Thyroid gland (tissue), 4 donors: ENCODE measurements at regions not wholly inside any gene's neighbourhood (a gene's known extent, or its start where the extent isn't known, plus 50 kb on each side); places are given as distances from the start of the nearest gene placed in this dataset.

Experiments used
- DNase-seq, 2 donors: peaks; one replicate each; pipeline ENCODE4 v3.0.0-alpha.2; 2019
- H3K27ac ChIP-seq, 3 donors: fragments of 200-600 bp; sonication (generic); 1 replicate in 2 of 3; 2 replicates in 1 of 3; pipeline ENCODE4 v1.5.1; 2016 to 2019; ENCODE audit warnings: mild to moderate bottlenecking in 1 of 3, moderate library complexity in 1 of 3
- H3K27me3 ChIP-seq: fragments of 200-600 bp; sonication (generic); one replicate; pipeline ENCODE4 v1.5.1; 2019
- H3K36me3 ChIP-seq, 2 donors: fragments of 200-600 bp; sonication (generic); one replicate each; pipeline ENCODE4 v1.5.1; 2016 to 2019
- H3K4me1 ChIP-seq, 2 donors: fragments of 200-600 bp; sonication (generic); one replicate each; pipeline ENCODE4 v1.5.1; 2017 to 2019
- H3K4me3 ChIP-seq, 3 donors: fragments of 200-600 bp; sonication (generic); replicated peaks in 1 of 3; 1 replicate in 2 of 3; 2 replicates in 1 of 3; pipeline ENCODE4 v1.5.1; 2016; ENCODE audit warnings: mild to moderate bottlenecking in 1 of 3
- H3K9me3 ChIP-seq: fragments of 200-600 bp; sonication (generic); one replicate; pipeline ENCODE4 v1.5.1; 2017
- CTCF ChIP-seq, 6 experiments: fragments of 200-600 bp in 3 of 6; fragments of 450-650 bp in 3 of 6; sonication (generic) in 3 of 6; IDR thresholded peaks; one replicate each; pipeline ENCODE4 v1.5.1; 2016 to 2019; ENCODE audit warnings: antibody characterized with exemption in 6 of 6, mild to moderate bottlenecking in 2 of 6, inconsistent platforms in 1 of 6, moderate library complexity in 1 of 6
- POLR2A ChIP-seq, 2 donors: fragments of 450-650 bp; IDR thresholded peaks; one replicate each; pipeline ENCODE4 v1.6.1; 2017; ENCODE audit warnings: antibody characterized with exemption in 2 of 2, mild to moderate bottlenecking in 2 of 2, moderate library complexity in 1 of 2
- WGBS, 2 donors: methylation state at CpG; one replicate each; pipeline ENCODE4 v1.1.5; 2017; 5-methylcytosine and 5-hydroxymethylcytosine counted together
- intact Hi-C: fragments of 100-400 bp; cut with DNase I; formaldehyde crosslinking; loops from one replicate; pipeline ENCODE4 v1.15.1; 2023

DNA sequence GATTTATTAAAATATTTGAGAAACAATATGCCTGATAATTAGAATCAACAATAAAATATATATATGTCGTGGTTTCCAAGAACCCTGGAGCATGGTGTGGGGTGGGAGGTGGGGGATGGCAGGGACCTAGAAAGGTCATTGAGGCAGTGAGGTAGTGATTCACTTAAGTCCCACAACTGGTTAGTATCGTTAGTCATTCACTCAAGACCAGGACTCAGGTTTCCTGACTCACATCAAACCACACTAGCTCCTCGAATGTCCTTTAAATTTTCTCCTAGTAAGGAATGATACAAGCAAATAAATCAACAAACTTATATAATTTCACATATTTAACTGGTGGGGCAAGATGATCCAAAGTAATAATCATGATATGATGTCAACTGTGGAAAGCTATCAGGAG is 158.8 kb upstream of the AADAT start:
- H3K27me3 ChIP-seq = no peaks in the 10 kb centered on the region
- no peak for DNase-seq
- WGBS, 2 donors = 82 to 85% methylated on average over 3 of the region's 3 CpGs
- no peak overlapping the region for H3K27ac ChIP-seq
- H3K4me1 ChIP-seq = no peaks in the 10 kb centered on the region
- intact Hi-C loops = no loop called here
- no peak for TF ChIP-seq POLR2A (IDR thresholded peaks at IDR 0.05)
- TF ChIP-seq CTCF (IDR thresholded peaks at IDR 0.05) = no peak
- H3K4me3 ChIP-seq = no peak overlapping the region
- no peaks in the 10 kb centered on the region for H3K36me3 ChIP-seq
- no peaks in the 10 kb centered on the region for H3K9me3 ChIP-seq

DNA sequence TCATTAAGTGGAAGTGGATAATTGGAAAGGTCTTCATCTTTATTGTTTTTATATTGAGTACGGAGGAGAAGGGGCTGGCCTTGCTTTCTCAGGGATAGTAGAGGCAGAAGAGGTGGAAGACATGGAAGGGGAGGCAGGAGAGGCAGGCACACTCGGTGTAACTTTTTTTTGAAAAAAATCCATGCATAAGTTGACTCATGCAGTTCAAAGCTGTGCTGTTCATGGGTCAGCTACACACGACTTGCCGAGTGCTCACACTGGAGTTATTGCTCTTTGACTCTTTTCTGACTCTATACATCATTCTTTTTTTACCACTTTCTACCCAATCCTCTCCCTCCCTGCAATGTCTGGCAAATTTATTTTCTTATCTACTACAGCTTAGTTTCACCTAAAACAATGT is 158.3 kb upstream of the AADAT start:
- TF ChIP-seq CTCF (IDR thresholded peaks at IDR 0.05) (no peak), POLR2A (IDR thresholded peaks at IDR 0.05) (no peak)
- Histone ChIP-seq H3K36me3 (no peaks in the 10 kb centered on the region), H3K9me3 (no peaks in the 10 kb centered on the region), H3K27me3 (no peaks in the 10 kb centered on the region), H3K27ac (no peak overlapping the region), H3K4me1 (no peaks in the 10 kb centered on the region), H3K4me3 (no peak overlapping the region)
- 69 to 70% methylated on average over 4 of the region's 4 CpGs for WGBS, 2 donors
- DNase-seq = no peak
- intact Hi-C loops = no loop called here

DNA sequence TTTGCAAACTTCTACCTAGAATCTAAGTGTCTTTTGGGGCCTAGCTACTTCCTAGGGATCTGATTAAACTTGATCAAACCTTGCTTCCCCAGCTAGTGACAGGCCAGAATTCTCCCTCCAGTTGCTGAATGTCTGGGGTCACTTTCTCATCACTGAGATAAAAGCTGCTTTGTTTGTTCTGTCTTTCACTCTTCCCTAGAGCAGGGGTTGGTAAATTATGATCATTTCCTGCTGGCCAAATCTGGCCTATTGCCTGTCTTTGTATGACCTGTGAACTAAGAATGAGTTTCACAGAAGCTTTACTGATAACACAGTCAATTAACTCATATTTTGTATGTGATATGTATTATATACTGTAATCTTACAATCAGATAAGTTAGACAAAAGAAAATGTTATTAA is 157.8 kb upstream of the AADAT start:
- H3K4me1 ChIP-seq = no peaks in the 10 kb centered on the region
- no peaks in the 10 kb centered on the region for H3K9me3 ChIP-seq
- no peaks in the 10 kb centered on the region for H3K27me3 ChIP-seq
- intact Hi-C loops = no loop called here
- no peaks in the 10 kb centered on the region for H3K36me3 ChIP-seq
- no peak overlapping the region for H3K4me3 ChIP-seq
- TF ChIP-seq CTCF (IDR thresholded peaks at IDR 0.05) = no peak
- no peak for TF ChIP-seq POLR2A (IDR thresholded peaks at IDR 0.05)
- H3K27ac ChIP-seq = no peak overlapping the region
- no peak for DNase-seq

DNA sequence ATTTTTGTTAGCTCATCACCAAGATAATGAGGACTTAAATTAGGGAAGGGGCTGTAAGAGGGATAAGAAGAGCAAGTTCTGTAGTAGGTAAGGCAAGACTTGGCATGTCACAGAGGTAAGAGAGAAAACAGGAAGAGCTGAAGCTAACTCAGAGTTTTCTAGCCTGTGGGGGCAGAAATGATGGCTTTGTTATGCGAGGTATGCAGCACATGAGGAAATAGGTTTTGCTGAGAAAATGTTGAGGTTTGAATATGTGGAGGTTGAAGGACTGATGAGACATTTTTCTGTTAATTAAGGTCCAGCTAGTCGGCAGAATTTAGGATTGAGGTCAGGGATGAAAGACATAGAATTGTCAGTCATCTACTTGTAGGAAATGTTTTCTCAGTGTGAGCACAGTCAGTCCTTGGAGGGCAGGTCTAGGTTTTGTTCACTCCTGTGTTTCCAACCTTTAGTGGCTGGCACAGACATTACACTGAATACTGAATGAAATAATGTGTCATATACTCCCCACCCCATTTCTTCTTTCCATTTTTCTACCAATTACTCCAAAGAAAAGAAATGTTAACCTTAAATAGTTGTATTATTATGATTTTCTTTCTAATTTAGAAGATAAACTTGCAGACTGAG is 154.0 kb upstream of the AADAT start:
- H3K4me1 ChIP-seq = no peaks in the 10 kb centered on the region
- 70 to 77% methylated on average over 2 of the region's 2 CpGs for WGBS, 2 donors
- intact Hi-C loops = no loop called here
- H3K27ac ChIP-seq = no peak overlapping the region
- TF ChIP-seq POLR2A (IDR thresholded peaks at IDR 0.05) (no peak), CTCF (IDR thresholded peaks at IDR 0.05) (no peak)
- H3K4me3 ChIP-seq = no peak overlapping the region
- no peaks in the 10 kb centered on the region for H3K27me3 ChIP-seq
- no peaks in the 10 kb centered on the region for H3K9me3 ChIP-seq
- no peak for DNase-seq
- no peaks in the 10 kb centered on the region for H3K36me3 ChIP-seq

DNA sequence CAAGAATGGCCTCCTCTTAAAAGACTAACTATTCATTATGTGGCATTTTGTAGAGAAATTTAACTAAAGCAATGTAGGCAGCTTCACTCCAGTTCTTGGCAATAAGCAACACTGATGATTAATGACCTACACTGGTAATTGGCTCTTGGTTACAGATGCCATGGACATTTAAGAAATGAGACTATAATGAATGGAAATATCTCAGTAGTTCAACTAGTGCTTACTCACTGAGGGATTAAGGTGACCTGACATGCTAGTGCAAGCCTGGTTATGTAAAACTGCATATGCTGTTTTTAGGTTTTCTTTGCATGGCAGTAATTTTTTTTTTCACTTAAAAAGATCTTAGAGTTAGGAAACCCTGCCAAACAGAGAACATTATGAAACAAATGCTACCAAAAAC is 152.7 kb upstream of the AADAT start:
- no peak for DNase-seq
- no peaks in the 10 kb centered on the region for H3K27me3 ChIP-seq
- H3K4me3 ChIP-seq = no peak overlapping the region
- H3K4me1 ChIP-seq = no peaks in the 10 kb centered on the region
- H3K27ac ChIP-seq = no peak overlapping the region
- TF ChIP-seq POLR2A (IDR thresholded peaks at IDR 0.05) (no peak), CTCF (IDR thresholded peaks at IDR 0.05) (no peak)
- H3K36me3 ChIP-seq = no peaks in the 10 kb centered on the region
- H3K9me3 ChIP-seq = no peaks in the 10 kb centered on the region
- intact Hi-C loops = no loop called here
